Caco-2 (cell line): ENCODE measurements at regions not wholly inside any gene's neighbourhood (a gene's known extent, or its start where the extent isn't known, plus 50 kb on each side); places are given as distances from the start of the nearest gene placed in this dataset.

Source experiments
- BruUV-seq: library from RNA; stranded (reverse); fragments of 400-500 nt; replicated peaks from 2 replicates; lab custom pipeline; 2021; lab: Mats Ljungman, UMichigan
- CTCF ChIA-PET: fragments of 300-600 bp; sonication (Branson Sonifier 250); formaldehyde crosslinking; loops from one replicate; lab custom pipeline; 2022; ENCODE audit warnings: antibody characterized with exemption; lab: Charles Lee
- POLR2A ChIA-PET: fragments of 300-600 bp; sonication (Branson Sonifier 250); formaldehyde crosslinking; loops from one replicate; lab custom pipeline; 2022; ENCODE audit warnings: antibody characterized with exemption; lab: Charles Lee
- DNase-seq, 2 experiments: peaks; one replicate each; pipeline versions ENCODE4 v3.0.0 to v3.0.0-alpha.2; 2020 to 2022
- H3K27me3 ChIP-seq: replicated peaks from 2 replicates; pipeline ENCODE4 v1.6.0; 2011; ENCODE audit warnings: low read length; ENCODE audit not compliant: control insufficient read depth, insufficient read depth
- H3K36me3 ChIP-seq: 2 replicates; pipeline ENCODE4 v1.5.1; 2011; ENCODE audit warnings: low read length; ENCODE audit not compliant: control insufficient read depth, insufficient read depth
- H3K4me1 ChIP-seq: fragments of 250-450 bp; sonication (Bioruptor Pico); 2 replicates; pipeline ENCODE4 v1.5.1; 2020; ENCODE audit warnings: mild to moderate bottlenecking
- H3K4me3 ChIP-seq: 2 replicates; pipeline ENCODE4 v1.5.1; 2011; ENCODE audit warnings: low read depth, mild to moderate bottlenecking, control low read depth, low read length
- H3K9me3 ChIP-seq: fragments of 250-450 bp; sonication (Bioruptor Pico); 2 replicates; pipeline ENCODE4 v1.5.1; 2020; ENCODE audit warnings: mild to moderate bottlenecking, moderate library complexity
- H3K27ac Mint-ChIP-seq: one replicate; pipeline ENCODE4 v1.8.0; 2022; ENCODE audit warnings: mixed read lengths; ENCODE audit not compliant: unreplicated experiment
- H3K27me3 Mint-ChIP-seq: one replicate; pipeline ENCODE4 v1.8.0; 2022; ENCODE audit warnings: mixed read lengths; ENCODE audit not compliant: insufficient read depth, unreplicated experiment
- H3K36me3 Mint-ChIP-seq: one replicate; pipeline ENCODE4 v1.8.0; 2022; ENCODE audit warnings: mild to moderate bottlenecking, mixed read lengths; ENCODE audit not compliant: insufficient read depth, unreplicated experiment
- H3K4me1 Mint-ChIP-seq: one replicate; pipeline ENCODE4 v1.8.0; 2022; ENCODE audit warnings: low read depth, mixed read lengths; ENCODE audit not compliant: unreplicated experiment
- H3K4me3 Mint-ChIP-seq: one replicate; pipeline ENCODE4 v1.8.0; 2022; ENCODE audit warnings: mild to moderate bottlenecking, moderate library complexity, mixed read lengths; ENCODE audit not compliant: unreplicated experiment
- H3K9me3 Mint-ChIP-seq: one replicate; pipeline ENCODE4 v1.8.0; 2022; ENCODE audit warnings: mixed read lengths; ENCODE audit not compliant: unreplicated experiment
- intact Hi-C: fragments of 100-400 bp; cut with micrococcal nuclease; formaldehyde crosslinking; loops from one replicate; pipeline ENCODE4 v1.10.0; 2022; ENCODE audit not compliant: unreplicated experiment
- TF ChIP-seq, protein P1 (sequence below), 2 experiments: fragments of 200-600 bp in 1 of 2; IDR thresholded peaks; 1 replicate in 1 of 2; 2 replicates in 1 of 2; pipeline versions ENCODE4 v1.5.1 to v1.8.0; 2011 to 2022; ENCODE audit warnings: antibody characterized with exemption in 1 of 2, control low read depth in 1 of 2, inconsistent platforms in 1 of 2, low read depth in 1 of 2, low read length in 1 of 2, mild to moderate bottlenecking in 1 of 2, moderate library complexity in 1 of 2; ENCODE audit not compliant: insufficient read depth in 1 of 2, severe bottlenecking in 1 of 2, unreplicated experiment in 1 of 2

DNA sequence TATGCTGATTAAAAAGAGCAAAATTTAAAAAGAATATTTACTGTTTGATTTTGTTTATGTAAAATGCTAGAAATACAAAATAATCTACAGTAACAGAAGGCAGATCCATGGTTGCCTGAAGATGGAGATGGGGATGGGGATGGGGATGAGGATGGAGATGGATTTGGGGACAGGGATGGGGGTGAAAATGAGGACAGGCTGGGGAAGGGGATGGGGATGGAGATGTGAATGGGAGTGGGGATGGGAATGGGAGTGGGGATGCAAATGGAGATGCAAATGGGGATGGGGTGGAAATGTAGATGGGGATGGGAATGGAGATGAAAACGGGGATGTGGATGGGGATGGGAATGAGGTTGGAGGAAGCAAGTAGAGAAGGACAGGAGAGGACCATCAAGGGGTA, 252.2 kb downstream of the PLPP3 start:
- TF ChIP-seq, protein P1, sequence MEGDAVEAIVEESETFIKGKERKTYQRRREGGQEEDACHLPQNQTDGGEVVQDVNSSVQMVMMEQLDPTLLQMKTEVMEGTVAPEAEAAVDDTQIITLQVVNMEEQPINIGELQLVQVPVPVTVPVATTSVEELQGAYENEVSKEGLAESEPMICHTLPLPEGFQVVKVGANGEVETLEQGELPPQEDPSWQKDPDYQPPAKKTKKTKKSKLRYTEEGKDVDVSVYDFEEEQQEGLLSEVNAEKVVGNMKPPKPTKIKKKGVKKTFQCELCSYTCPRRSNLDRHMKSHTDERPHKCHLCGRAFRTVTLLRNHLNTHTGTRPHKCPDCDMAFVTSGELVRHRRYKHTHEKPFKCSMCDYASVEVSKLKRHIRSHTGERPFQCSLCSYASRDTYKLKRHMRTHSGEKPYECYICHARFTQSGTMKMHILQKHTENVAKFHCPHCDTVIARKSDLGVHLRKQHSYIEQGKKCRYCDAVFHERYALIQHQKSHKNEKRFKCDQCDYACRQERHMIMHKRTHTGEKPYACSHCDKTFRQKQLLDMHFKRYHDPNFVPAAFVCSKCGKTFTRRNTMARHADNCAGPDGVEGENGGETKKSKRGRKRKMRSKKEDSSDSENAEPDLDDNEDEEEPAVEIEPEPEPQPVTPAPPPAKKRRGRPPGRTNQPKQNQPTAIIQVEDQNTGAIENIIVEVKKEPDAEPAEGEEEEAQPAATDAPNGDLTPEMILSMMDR (IDR thresholded peaks at IDR 0.05; ENCODE audit: insufficient read depth in 1 of 2, low read depth in 1 of 2, low read length in 1 of 2, severe bottlenecking in 1 of 2, unreplicated experiment in 1 of 2), result no peak
- Histone ChIP-seq H3K9me3 (no peaks in the 10 kb centered on the region), H3K36me3 (no peaks in the 10 kb centered on the region), H3K4me3 (no peak overlapping the region), H3K27me3 (no peaks in the 10 kb centered on the region), H3K4me1 (peaks cover 27% of the 10 kb centered on the region; the same call in 1 of the 2 replicates)
- BruUV-seq, result no TSS peak
- Mint-ChIP-seq H3K27me3 (no peaks in the 10 kb centered on the region), H3K9me3 (no peaks in the 10 kb centered on the region), H3K4me1 (peaks cover 11% of the 10 kb centered on the region), H3K4me3 (no peak overlapping the region), H3K36me3 (no peaks in the 10 kb centered on the region), H3K27ac (no peak overlapping the region)
- POLR2A ChIA-PET, result no interaction called here
- intact Hi-C loops, result no loop called here
- CTCF ChIA-PET, result no interaction called here
- no peak for DNase-seq

DNA sequence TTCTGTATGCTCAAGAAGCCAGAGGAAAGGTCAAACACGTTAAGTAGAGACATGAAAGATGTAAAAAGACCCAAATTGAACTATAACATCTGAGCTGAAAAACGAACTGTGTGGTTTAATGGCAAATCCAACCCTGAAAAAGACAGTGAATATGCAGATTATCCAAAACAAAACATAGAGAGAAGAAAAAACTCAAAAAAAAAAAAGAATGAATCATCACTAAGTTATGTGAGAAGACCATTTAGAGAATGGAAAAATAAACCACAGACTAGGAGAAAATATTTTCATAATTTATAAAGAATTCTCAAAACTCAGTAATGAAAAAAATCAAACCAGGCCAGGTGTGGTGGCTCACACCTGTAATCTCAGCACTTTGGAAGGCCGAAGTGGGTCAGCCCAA, 253.3 kb downstream of the PLPP3 start:
- intact Hi-C loops, result no loop called here
- BruUV-seq, result no TSS peak
- peaks cover 16% of the 10 kb centered on the region; the same call in 1 of the 2 replicates for H3K4me1 ChIP-seq
- no peak overlapping the region for H3K4me3 ChIP-seq
- Mint-ChIP-seq H3K4me1 (peaks cover 10% of the 10 kb centered on the region), H3K4me3 (no peak overlapping the region), H3K36me3 (no peaks in the 10 kb centered on the region), H3K27ac (no peak overlapping the region), H3K27me3 (no peaks in the 10 kb centered on the region), H3K9me3 (no peaks in the 10 kb centered on the region)
- DNase-seq, result no peak
- TF ChIP-seq, protein P1 (IDR thresholded peaks at IDR 0.05; ENCODE audit: insufficient read depth in 1 of 2, low read depth in 1 of 2, low read length in 1 of 2, severe bottlenecking in 1 of 2, unreplicated experiment in 1 of 2), result no peak
- H3K27me3 ChIP-seq, result no peaks in the 10 kb centered on the region
- no peaks in the 10 kb centered on the region for H3K9me3 ChIP-seq
- ChIA-PET CTCF (no interaction called here), POLR2A (no interaction called here)
- no peaks in the 10 kb centered on the region for H3K36me3 ChIP-seq

DNA sequence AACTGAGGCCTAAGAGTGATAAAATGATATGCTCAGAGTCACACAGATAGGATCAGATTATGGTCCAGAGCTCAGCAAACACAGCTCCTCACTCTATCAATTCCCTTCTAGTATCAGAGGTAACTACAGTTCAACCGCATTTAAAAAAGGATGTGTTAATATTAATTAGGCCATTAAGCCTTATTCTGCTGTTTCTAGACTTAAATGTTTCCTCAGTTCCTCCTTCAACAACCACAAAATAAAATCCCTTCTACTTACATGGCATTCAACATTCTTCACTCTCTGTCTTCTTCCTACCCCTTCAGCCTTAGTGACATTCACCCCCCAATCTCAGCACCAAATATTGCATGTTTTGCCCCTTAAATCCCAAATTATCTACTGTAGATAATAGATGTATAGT, 254.9 kb downstream of the PLPP3 start:
- H3K36me3 Mint-ChIP-seq, result no peaks in the 10 kb centered on the region
- intact Hi-C loops, result no loop called here
- POLR2A ChIA-PET, result no interaction called here

More for the DNA sequence above, 254.9 kb downstream of the PLPP3 start:
- Mint-ChIP-seq H3K27ac (no peak overlapping the region), H3K9me3 (no peaks in the 10 kb centered on the region), H3K27me3 (no peaks in the 10 kb centered on the region), H3K4me1 (no peaks in the 10 kb centered on the region), H3K4me3 (no peak overlapping the region)
- peaks cover under 1% of the 10 kb centered on the region; the same call in 1 of the 2 replicates for H3K4me1 ChIP-seq
- no peak overlapping the region for H3K4me3 ChIP-seq
- no peaks in the 10 kb centered on the region for H3K9me3 ChIP-seq
- TF ChIP-seq, protein P1 (IDR thresholded peaks at IDR 0.05; ENCODE audit: insufficient read depth in 1 of 2, low read depth in 1 of 2, low read length in 1 of 2, severe bottlenecking in 1 of 2, unreplicated experiment in 1 of 2), result no peak
- BruUV-seq, result no TSS peak
- H3K27me3 ChIP-seq, result no peaks in the 10 kb centered on the region
- H3K36me3 ChIP-seq, result no peaks in the 10 kb centered on the region
- CTCF ChIA-PET, result no interaction called here
- DNase-seq, result no peak
